ENCODE measurements at regions not wholly inside any gene's neighbourhood (a gene's known extent, or its start where the extent isn't known, plus 50 kb on each side); places are given as distances from the start of the nearest gene placed in this dataset.
"Not testable (repeated sequence)": the region's sequence is repeated elsewhere in the genome, so short reads cannot be mapped to it uniquely, and the experiment has no call there.

DNA sequence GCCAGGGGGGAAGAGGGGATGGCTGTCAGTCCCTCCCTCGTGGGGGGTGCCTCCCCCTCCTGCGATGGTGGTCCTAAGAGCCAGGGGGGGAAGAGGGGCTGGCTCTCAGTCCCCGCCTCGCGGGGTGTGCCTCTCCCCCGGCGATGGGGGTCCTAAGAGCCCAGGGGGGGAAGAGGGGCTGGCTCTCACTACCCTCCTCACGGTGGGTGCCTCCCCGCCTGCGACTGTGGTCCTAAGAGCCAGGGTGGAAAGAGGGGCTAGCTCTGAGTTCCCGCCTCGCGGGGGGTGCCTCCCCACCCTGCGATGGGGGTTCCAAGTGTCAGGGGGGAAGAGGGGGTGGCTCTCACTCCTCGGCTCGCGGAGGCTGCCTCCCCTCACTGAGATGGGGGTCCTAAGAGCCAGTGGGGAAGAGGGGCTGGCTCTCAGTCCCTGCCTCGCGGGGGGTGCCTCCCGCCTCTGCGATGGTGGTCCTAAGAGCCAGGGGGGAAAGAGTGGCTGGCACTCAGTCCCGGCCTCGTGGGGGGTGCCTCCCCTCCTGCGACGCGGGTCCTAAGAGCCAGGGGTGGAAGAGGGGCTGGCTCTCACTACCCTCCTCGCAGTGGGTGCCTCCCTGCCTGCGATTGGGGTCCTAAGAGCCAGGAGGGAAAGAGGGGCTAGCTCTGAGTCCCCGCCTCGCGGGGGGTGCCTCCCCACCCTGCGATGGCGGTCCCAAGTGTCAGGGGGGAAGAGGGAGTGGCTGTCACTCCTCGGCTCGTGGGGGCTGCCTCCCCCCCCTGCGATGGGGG lies 2325.6 kb upstream of the PCDH20 start:
- no peak overlapping the region for H3K4me3 ChIP-seq (ENCODE audit: low read depth, low read length)
- TF ChIP-seq, protein P1, sequence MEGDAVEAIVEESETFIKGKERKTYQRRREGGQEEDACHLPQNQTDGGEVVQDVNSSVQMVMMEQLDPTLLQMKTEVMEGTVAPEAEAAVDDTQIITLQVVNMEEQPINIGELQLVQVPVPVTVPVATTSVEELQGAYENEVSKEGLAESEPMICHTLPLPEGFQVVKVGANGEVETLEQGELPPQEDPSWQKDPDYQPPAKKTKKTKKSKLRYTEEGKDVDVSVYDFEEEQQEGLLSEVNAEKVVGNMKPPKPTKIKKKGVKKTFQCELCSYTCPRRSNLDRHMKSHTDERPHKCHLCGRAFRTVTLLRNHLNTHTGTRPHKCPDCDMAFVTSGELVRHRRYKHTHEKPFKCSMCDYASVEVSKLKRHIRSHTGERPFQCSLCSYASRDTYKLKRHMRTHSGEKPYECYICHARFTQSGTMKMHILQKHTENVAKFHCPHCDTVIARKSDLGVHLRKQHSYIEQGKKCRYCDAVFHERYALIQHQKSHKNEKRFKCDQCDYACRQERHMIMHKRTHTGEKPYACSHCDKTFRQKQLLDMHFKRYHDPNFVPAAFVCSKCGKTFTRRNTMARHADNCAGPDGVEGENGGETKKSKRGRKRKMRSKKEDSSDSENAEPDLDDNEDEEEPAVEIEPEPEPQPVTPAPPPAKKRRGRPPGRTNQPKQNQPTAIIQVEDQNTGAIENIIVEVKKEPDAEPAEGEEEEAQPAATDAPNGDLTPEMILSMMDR (IDR thresholded peaks at IDR 0.05; ENCODE audit: insufficient read depth, low read depth, low read length, missing control alignments): no peak
- no peak for DNase-seq (ENCODE audit: low read depth)

DNA sequence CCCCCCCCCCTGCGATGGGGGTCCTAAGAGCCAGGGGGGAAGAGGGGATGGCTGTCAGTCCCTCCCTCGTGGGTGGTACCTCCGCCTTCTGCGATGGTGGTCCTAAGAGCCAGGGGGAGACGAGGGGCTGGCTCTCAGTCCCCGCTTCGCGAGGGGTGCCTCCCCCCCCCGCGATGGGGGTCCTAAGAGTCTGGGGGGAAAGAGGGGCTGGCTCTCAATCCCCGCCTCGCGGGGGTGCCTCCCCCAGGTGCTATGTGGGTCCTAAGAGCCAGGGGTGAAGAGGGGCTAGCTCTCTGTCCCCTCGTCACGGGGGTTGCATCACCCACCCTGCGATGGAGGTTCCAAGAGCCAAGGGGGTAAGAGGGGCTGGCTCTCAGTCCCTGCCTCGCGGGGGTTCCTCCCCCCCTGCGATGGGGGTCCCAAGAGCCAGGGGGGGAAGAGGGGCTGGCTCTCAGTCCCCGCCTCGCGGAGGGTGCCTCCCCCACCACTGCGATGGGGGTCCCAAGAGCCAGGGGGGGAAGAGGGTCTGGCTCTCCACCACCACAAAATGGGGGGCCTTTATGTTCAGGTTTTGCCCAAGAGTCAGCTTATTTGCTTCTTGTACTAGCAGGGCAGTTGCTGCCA lies 2323.6 kb upstream of the PCDH20 start:
- not testable (repeated sequence) for DNase-seq (ENCODE audit: low read depth); H3K4me3 ChIP-seq (ENCODE audit: low read depth, low read length)

GRCh38 chr13:63737418-63737817 lies 2321.8 kb upstream of the PCDH20 start:
- DNase-seq (ENCODE audit: low read depth): no peak
- TF ChIP-seq, protein P1 (IDR thresholded peaks at IDR 0.05; ENCODE audit: insufficient read depth, low read depth, low read length, missing control alignments): no peak
- no peak overlapping the region for H3K4me3 ChIP-seq (ENCODE audit: low read depth, low read length)

GRCh38 chr13:63731896-63732295 lies 2316.2 kb upstream of the PCDH20 start:
- H3K4me3 ChIP-seq (ENCODE audit: low read depth, low read length): no peak overlapping the region
- TF ChIP-seq, protein P1 (IDR thresholded peaks at IDR 0.05; ENCODE audit: insufficient read depth, low read depth, low read length, missing control alignments): no peak
- DNase-seq (ENCODE audit: low read depth): no peak

GRCh38 chr13:63712159-63712558 lies 2296.5 kb upstream of the PCDH20 start:
- DNase-seq (ENCODE audit: low read depth); H3K4me3 ChIP-seq (ENCODE audit: low read depth, low read length): not testable (repeated sequence)

DNA sequence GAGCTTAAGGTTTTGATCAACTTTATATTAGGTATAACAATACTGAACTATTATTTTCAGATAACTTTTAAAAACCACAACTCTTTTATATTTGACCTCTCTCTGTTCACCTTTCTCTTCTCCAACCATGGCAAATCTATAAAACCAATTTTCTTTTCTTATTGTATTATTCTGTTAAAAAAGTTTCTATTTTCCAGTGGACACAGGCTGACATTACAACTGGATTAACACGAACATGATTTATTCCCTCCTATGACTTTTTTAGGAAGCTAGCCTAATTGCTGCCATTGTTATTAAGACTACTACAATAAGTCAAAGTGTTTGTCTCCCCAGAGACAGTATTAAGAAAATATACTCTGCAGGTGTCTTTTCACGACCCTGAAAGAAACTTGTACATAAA lies 2291.1 kb upstream of the PCDH20 start:
- TF ChIP-seq, protein P1 (IDR thresholded peaks at IDR 0.05; ENCODE audit: insufficient read depth, low read depth, low read length, missing control alignments): no peak
- no peak overlapping the region for H3K4me3 ChIP-seq (ENCODE audit: low read depth, low read length)
- DNase-seq (ENCODE audit: low read depth): no peak

DNA sequence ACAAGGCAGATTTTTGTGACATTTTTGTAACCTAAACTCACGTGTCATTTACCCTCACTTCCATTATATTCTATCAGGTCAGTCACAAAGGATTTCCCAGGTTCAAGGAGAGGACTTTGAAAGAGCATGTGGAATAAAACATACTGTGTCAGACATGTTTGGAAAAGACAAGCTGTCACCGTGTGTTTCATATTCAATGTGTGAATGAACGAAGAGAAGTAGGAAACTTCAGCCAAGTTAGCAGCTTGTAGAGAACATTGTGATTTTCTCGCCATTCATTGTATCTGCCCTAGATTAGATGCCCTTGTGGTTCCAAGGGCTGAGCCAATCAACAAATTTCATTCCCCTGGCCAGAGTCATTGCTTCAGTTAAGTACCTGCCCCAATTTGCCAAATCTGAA lies 2288.9 kb upstream of the PCDH20 start:
- TF ChIP-seq, protein P1 (IDR thresholded peaks at IDR 0.05; ENCODE audit: insufficient read depth, low read depth, low read length, missing control alignments): no peak
- no peak for DNase-seq (ENCODE audit: low read depth)

GRCh38 chr13:63700350-63700749 lies 2284.7 kb upstream of the PCDH20 start:
- H3K4me3 ChIP-seq (ENCODE audit: low read depth, low read length): no peak overlapping the region
- DNase-seq (ENCODE audit: low read depth): no peak
- TF ChIP-seq, protein P1 (IDR thresholded peaks at IDR 0.05; ENCODE audit: insufficient read depth, low read depth, low read length, missing control alignments): no peak

More for the DNA sequence above, 2288.9 kb upstream of the PCDH20 start:
- H3K4me3 ChIP-seq (ENCODE audit: low read depth, low read length): no peak overlapping the region
